ENCODE measurements at regions not wholly inside any gene's neighbourhood (a gene's known extent, or its start where the extent isn't known, plus 50 kb on each side); places are given as distances from the start of the nearest gene placed in this dataset.
"Not testable (repeated sequence)": the region's sequence is repeated elsewhere in the genome, so short reads cannot be mapped to it uniquely, and the experiment has no call there.

- DNase-seq = no peak
- POLR2A ChIA-PET = no interaction called here
- Mint-ChIP-seq H3K36me3 (ENCODE audit: insufficient read depth, unreplicated experiment) (no peaks in the 10 kb centered on the region), H3K27ac (ENCODE audit: unreplicated experiment) (no peak overlapping the region), H3K27me3 (ENCODE audit: insufficient read depth, unreplicated experiment) (no peaks in the 10 kb centered on the region), H3K4me3 (ENCODE audit: unreplicated experiment) (no peak overlapping the region), H3K4me1 (ENCODE audit: low read depth, unreplicated experiment) (no peaks in the 10 kb centered on the region), H3K9me3 (ENCODE audit: unreplicated experiment) (no peaks in the 10 kb centered on the region)
- intact Hi-C loops (cut with micrococcal nuclease; ENCODE audit: unreplicated experiment) = no loop called here
- BruUV-seq (replicated peaks) = no TSS peak
- Histone ChIP-seq H3K27me3 (replicated peaks; ENCODE audit: control insufficient read depth, insufficient read depth, low read length) (no peaks in the 10 kb centered on the region), H3K9me3 (no peaks in the 10 kb centered on the region), H3K4me1 (no peaks in the 10 kb centered on the region), H3K36me3 (ENCODE audit: control insufficient read depth, insufficient read depth, low read length) (no peaks in the 10 kb centered on the region), H3K4me3 (ENCODE audit: low read depth, low read length) (no peak overlapping the region)
- CTCF ChIA-PET = no interaction called here
- TF ChIP-seq CTCF (IDR thresholded peaks at IDR 0.05; ENCODE audit: insufficient read depth in 1 of 2, low read depth in 1 of 2, low read length in 1 of 2, severe bottlenecking in 1 of 2, unreplicated experiment in 1 of 2) = no peak
Observed at GRCh38 chr4:58301376-58301999, 1191.3 kb upstream of the IGFBP7 start.

- no peaks in the 10 kb centered on the region for H3K36me3 Mint-ChIP-seq (ENCODE audit: insufficient read depth, unreplicated experiment)
- Histone ChIP-seq H3K27me3 (replicated peaks; ENCODE audit: control insufficient read depth, insufficient read depth, low read length) (no peaks in the 10 kb centered on the region), H3K4me1 (no peaks in the 10 kb centered on the region), H3K36me3 (ENCODE audit: control insufficient read depth, insufficient read depth, low read length) (no peaks in the 10 kb centered on the region), H3K4me3 (ENCODE audit: low read depth, low read length) (no peak overlapping the region), H3K9me3 (no peaks in the 10 kb centered on the region)
- H3K4me1 Mint-ChIP-seq (ENCODE audit: low read depth, unreplicated experiment) = no peaks in the 10 kb centered on the region
- ChIA-PET POLR2A (no interaction called here), CTCF (no interaction called here)
- intact Hi-C loops (cut with micrococcal nuclease; ENCODE audit: unreplicated experiment) = no loop called here
- H3K27me3 Mint-ChIP-seq (ENCODE audit: insufficient read depth, unreplicated experiment) = no peaks in the 10 kb centered on the region
- H3K27ac Mint-ChIP-seq (ENCODE audit: unreplicated experiment) = no peak overlapping the region
- no peak overlapping the region for H3K4me3 Mint-ChIP-seq (ENCODE audit: unreplicated experiment)
- no peak for TF ChIP-seq CTCF (IDR thresholded peaks at IDR 0.05; ENCODE audit: insufficient read depth in 1 of 2, low read depth in 1 of 2, low read length in 1 of 2, severe bottlenecking in 1 of 2, unreplicated experiment in 1 of 2)
- no peak for DNase-seq
- peaks cover 9% of the 10 kb centered on the region for H3K9me3 Mint-ChIP-seq (ENCODE audit: unreplicated experiment)
- no TSS peak for BruUV-seq (replicated peaks)
Observed at GRCh38 chr4:58286335-58286734, 1176.2 kb upstream of the IGFBP7 start.

GRCh38 chr4:58280928-58281327 lies 1170.7 kb upstream of the IGFBP7 start:
- H3K36me3 Mint-ChIP-seq (ENCODE audit: insufficient read depth, unreplicated experiment); H3K9me3 ChIP-seq; H3K9me3 Mint-ChIP-seq (ENCODE audit: unreplicated experiment); H3K36me3 ChIP-seq (ENCODE audit: control insufficient read depth, insufficient read depth, low read length); H3K27me3 ChIP-seq (replicated peaks; ENCODE audit: control insufficient read depth, insufficient read depth, low read length); BruUV-seq (replicated peaks); H3K4me3 ChIP-seq (ENCODE audit: low read depth, low read length); H3K27ac Mint-ChIP-seq (ENCODE audit: unreplicated experiment); H3K4me3 Mint-ChIP-seq (ENCODE audit: unreplicated experiment); H3K27me3 Mint-ChIP-seq (ENCODE audit: insufficient read depth, unreplicated experiment); POLR2A ChIA-PET; DNase-seq; intact Hi-C loops (cut with micrococcal nuclease; ENCODE audit: unreplicated experiment); H3K4me1 Mint-ChIP-seq (ENCODE audit: low read depth, unreplicated experiment); CTCF ChIA-PET; H3K4me1 ChIP-seq: not testable (repeated sequence)

GRCh38 chr4:58275856-58276255 lies 1165.7 kb upstream of the IGFBP7 start:
- Histone ChIP-seq H3K9me3 (no peaks in the 10 kb centered on the region), H3K27me3 (replicated peaks; ENCODE audit: control insufficient read depth, insufficient read depth, low read length) (no peaks in the 10 kb centered on the region), H3K36me3 (ENCODE audit: control insufficient read depth, insufficient read depth, low read length) (no peaks in the 10 kb centered on the region), H3K4me1 (no peaks in the 10 kb centered on the region), H3K4me3 (ENCODE audit: low read depth, low read length) (no peak overlapping the region)
- H3K4me1 Mint-ChIP-seq (ENCODE audit: low read depth, unreplicated experiment) = no peaks in the 10 kb centered on the region
- no peaks in the 10 kb centered on the region for H3K27me3 Mint-ChIP-seq (ENCODE audit: insufficient read depth, unreplicated experiment)
- H3K36me3 Mint-ChIP-seq (ENCODE audit: insufficient read depth, unreplicated experiment) = no peaks in the 10 kb centered on the region
- H3K4me3 Mint-ChIP-seq (ENCODE audit: unreplicated experiment) = no peak overlapping the region
- DNase-seq = no peak
- ChIA-PET POLR2A (no interaction called here), CTCF (no interaction called here)
- no peaks in the 10 kb centered on the region for H3K9me3 Mint-ChIP-seq (ENCODE audit: unreplicated experiment)
- TF ChIP-seq CTCF (IDR thresholded peaks at IDR 0.05; ENCODE audit: insufficient read depth in 1 of 2, low read depth in 1 of 2, low read length in 1 of 2, severe bottlenecking in 1 of 2, unreplicated experiment in 1 of 2) = no peak
- intact Hi-C loops (cut with micrococcal nuclease; ENCODE audit: unreplicated experiment) = no loop called here
- H3K27ac Mint-ChIP-seq (ENCODE audit: unreplicated experiment) = no peak overlapping the region
- no TSS peak for BruUV-seq (replicated peaks)

Measured in Caco-2 (cell line).